LNCaP clone FGC (cell line): ENCODE measurements at regions not wholly inside any gene's neighbourhood (a gene's known extent, or its start where the extent isn't known, plus 50 kb on each side); places are given as distances from the start of the nearest gene placed in this dataset.

Experiments used
- DNase-seq: peaks from one replicate; pipeline ENCODE4 v3.0.0-alpha.2; 2011; ENCODE audit warnings: low read depth
- H3K4me3 ChIP-seq: 2 replicates; pipeline ENCODE4 v1.5.1; 2011; ENCODE audit warnings: mild to moderate bottlenecking, low read depth, low read length, control low read depth
- CTCF ChIP-seq: IDR thresholded peaks from 2 replicates; pipeline ENCODE4 v1.5.1; 2012; ENCODE audit warnings: mild to moderate bottlenecking; ENCODE audit not compliant: control insufficient read depth, insufficient read depth; ENCODE audit errors: extremely low read depth

GRCh38 chr5:89396278-89396954, 513.4 kb upstream of the MEF2C start:
- H3K4me3 ChIP-seq: no peak overlapping the region
- no peak for DNase-seq
- no peak for TF ChIP-seq CTCF

- no peak for TF ChIP-seq CTCF
- H3K4me3 ChIP-seq: no peak overlapping the region
- no peak for DNase-seq
These were observed 512.1 kb upstream of the MEF2C start for GRCh38 chr5:89395111-89395510.

GRCh38 chr5:89388872-89389271, 505.9 kb upstream of the MEF2C start:
- no peak for DNase-seq
- no peak overlapping the region for H3K4me3 ChIP-seq
- no peak for TF ChIP-seq CTCF

GRCh38 chr5:89384391-89384790, 501.4 kb upstream of the MEF2C start:
- no peak for TF ChIP-seq CTCF
- H3K4me3 ChIP-seq: no peak overlapping the region
- DNase-seq: no peak

GRCh38 chr5:89380635-89381034, 497.7 kb upstream of the MEF2C start:
- no peak for DNase-seq
- H3K4me3 ChIP-seq: no peak overlapping the region
- no peak for TF ChIP-seq CTCF

GRCh38 chr5:89377767-89378455, 494.9 kb upstream of the MEF2C start:
- TF ChIP-seq CTCF: no peak
- no peak for DNase-seq
- H3K4me3 ChIP-seq: no peak overlapping the region

- no peak overlapping the region for H3K4me3 ChIP-seq
- DNase-seq: no peak
- no peak for TF ChIP-seq CTCF
These were observed 492.0 kb upstream of the MEF2C start for GRCh38 chr5:89374818-89375521.
